NCI-H510A treated with DMSO at 0.1 percent for 48 hours (cell line): ENCODE measurements at regions not wholly inside any gene's neighbourhood (a gene's known extent, or its start where the extent isn't known, plus 50 kb on each side); places are given as distances from the start of the nearest gene placed in this dataset.
A peak's percentile ranks its signal among the peaks of the same experiment; 100 is the strongest.

ENCODE experiments used
- DNase-seq: peaks from one replicate; lab custom pipeline; 2025; lab: John Stamatoyannopoulos, UW

GRCh38 chr5:158020555-158021418 lies 161.8 kb upstream of the CLINT1 start:
- no peak for DNase-seq

GRCh38 chr5:158017469-158017868 lies 158.5 kb upstream of the CLINT1 start:
- DNase-seq: no peak

- no peak for DNase-seq
These were observed 155.4 kb upstream of the CLINT1 start for GRCh38 chr5:158014372-158014771.

- DNase-seq: no peak
These were observed 155.0 kb upstream of the CLINT1 start for GRCh38 chr5:158013939-158014338.

- DNase-seq: no peak
These were observed 154.4 kb upstream of the CLINT1 start for GRCh38 chr5:158013303-158013702.

GRCh38 chr5:158011422-158011821 lies 152.5 kb upstream of the CLINT1 start:
- no peak for DNase-seq

- no peak for DNase-seq
These were observed 151.9 kb upstream of the CLINT1 start for GRCh38 chr5:158010831-158011230.

GRCh38 chr5:158007336-158007735 lies 148.4 kb upstream of the CLINT1 start:
- DNase-seq: no peak

- DNase-seq: no peak
These were observed 140.8 kb upstream of the CLINT1 start for GRCh38 chr5:157999696-158000095.

GRCh38 chr5:157997991-157998504 lies 139.1 kb upstream of the CLINT1 start:
- DNase-seq: no peak

GRCh38 chr5:157994906-157995519 lies 136.1 kb upstream of the CLINT1 start:
- peak; percentile 45 for DNase-seq

GRCh38 chr5:157993986-157994691 lies 135.2 kb upstream of the CLINT1 start:
- DNase-seq: no peak

GRCh38 chr5:157993201-157993600 lies 134.3 kb upstream of the CLINT1 start:
- no peak for DNase-seq

GRCh38 chr5:157990583-157991181 lies 131.7 kb upstream of the CLINT1 start:
- DNase-seq: no peak

- no peak for DNase-seq
These were observed 130.4 kb upstream of the CLINT1 start for GRCh38 chr5:157989296-157989695.

GRCh38 chr5:157987259-157987658 lies 128.3 kb upstream of the CLINT1 start:
- DNase-seq: no peak

GRCh38 chr5:157986431-157986990 lies 127.6 kb upstream of the CLINT1 start:
- no peak for DNase-seq

- DNase-seq: no peak
These were observed 125.7 kb upstream of the CLINT1 start for GRCh38 chr5:157984611-157985010.

- no peak for DNase-seq
These were observed 125.1 kb upstream of the CLINT1 start for GRCh38 chr5:157983906-157984551.

GRCh38 chr5:157978061-157978460 lies 119.1 kb upstream of the CLINT1 start:
- no peak for DNase-seq

GRCh38 chr5:157976429-157976828 lies 117.5 kb upstream of the CLINT1 start:
- DNase-seq: no peak
